Left ventricle myocardium superior (tissue), 1 donor: ENCODE measurements at regions not wholly inside any gene's neighbourhood (a gene's known extent, or its start where the extent isn't known, plus 50 kb on each side); places are given as distances from the start of the nearest gene placed in this dataset.
"Not testable (repeated sequence)": the region's sequence is repeated elsewhere in the genome, so short reads cannot be mapped to it uniquely, and the experiment has no call there.

Experiments
- ATAC-seq: fragments of 200-7000 bp; cut with Tn5 transposase; one replicate; pipeline ENCODE4 v1.9.1; 2020; ENCODE audit warnings: mild to moderate bottlenecking, moderate library complexity
- DNase-seq: peaks from one replicate; pipeline ENCODE4 v3.0.0-alpha.2; 2020
- intact Hi-C: fragments of 100-400 bp; cut with micrococcal nuclease; formaldehyde crosslinking; loops from one replicate; pipeline ENCODE4 v1.11.0; 2022
- donor health status: DM: no; HTN: yes; CAD: no; lungs with severe emphysema.

DNA sequence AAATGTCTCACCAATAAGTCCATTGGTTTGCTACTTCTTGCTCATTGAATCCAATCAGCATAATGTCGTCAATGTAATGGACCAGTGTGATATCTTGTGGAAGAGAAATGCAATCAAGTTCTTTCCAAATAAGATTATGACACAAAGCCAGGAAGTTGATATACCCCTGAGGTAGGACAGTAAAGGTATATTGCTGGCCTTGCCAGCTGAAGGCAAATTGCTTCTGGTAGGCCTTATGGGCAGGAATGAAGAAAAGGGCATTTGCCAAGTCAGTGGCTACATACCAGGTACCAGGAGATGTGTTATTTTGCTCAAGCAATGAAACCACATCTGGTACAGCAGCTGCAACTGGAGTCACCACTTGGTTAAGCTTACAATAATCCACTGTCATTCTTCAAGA is 276.1 kb downstream of the C12orf75 start:
- intact Hi-C loops, DNase-seq, ATAC-seq: not testable (repeated sequence)

- ATAC-seq, DNase-seq, intact Hi-C loops: not testable (repeated sequence)
Observed at GRCh38 chr12:105609001-105609400, 278.5 kb downstream of the C12orf75 start.

DNA sequence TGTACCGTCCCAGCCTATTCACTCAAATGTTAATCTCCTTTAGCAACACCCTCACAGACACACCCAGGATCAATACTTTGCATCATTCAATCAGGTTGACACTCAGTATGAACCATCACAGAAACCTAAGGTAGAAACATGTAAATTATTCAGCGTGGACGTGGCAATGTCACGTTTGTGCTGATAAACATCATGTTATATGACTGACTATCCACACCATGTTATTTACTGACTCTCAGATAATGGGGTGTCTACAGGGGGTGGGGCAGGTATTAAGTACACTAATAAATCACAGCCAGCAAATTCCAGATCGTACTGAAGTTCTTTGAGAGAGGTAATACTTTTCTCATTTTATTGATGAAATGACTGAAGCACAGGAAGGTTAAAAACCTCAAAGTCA is 280.0 kb downstream of the C12orf75 start:
- intact Hi-C loops: no loop called here
- ATAC-seq (no peak), DNase-seq (no peak)

GRCh38 chr12:105611340-105611739 is 280.8 kb downstream of the C12orf75 start:
- peak; percentile 64 for ATAC-seq
- intact Hi-C loops: no loop called here
- no peak for DNase-seq

GRCh38 chr12:105613269-105613668 is 282.8 kb downstream of the C12orf75 start:
- no peak for DNase-seq
- no peak for ATAC-seq
- intact Hi-C loops: no loop called here

DNA sequence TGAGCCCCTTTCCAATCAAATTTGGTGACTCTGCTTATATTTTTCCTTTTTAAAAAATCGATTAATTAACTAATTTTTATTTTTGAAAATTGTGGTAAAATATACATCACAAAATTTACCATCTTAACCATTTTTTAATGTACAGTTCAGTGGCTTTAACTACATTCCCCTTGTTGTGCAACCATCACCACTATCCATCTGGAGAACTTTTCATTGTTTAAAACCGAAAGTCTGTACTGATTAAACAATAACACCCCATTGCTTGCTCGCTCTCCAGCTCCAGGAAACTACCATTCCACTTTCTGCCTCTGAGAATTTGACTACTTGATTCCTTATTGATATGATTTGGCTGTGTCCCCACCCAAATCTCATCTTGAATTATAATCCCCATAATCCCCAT is 283.4 kb downstream of the C12orf75 start:
- no peak for ATAC-seq
- intact Hi-C loops: no loop called here
- no peak for DNase-seq

DNA sequence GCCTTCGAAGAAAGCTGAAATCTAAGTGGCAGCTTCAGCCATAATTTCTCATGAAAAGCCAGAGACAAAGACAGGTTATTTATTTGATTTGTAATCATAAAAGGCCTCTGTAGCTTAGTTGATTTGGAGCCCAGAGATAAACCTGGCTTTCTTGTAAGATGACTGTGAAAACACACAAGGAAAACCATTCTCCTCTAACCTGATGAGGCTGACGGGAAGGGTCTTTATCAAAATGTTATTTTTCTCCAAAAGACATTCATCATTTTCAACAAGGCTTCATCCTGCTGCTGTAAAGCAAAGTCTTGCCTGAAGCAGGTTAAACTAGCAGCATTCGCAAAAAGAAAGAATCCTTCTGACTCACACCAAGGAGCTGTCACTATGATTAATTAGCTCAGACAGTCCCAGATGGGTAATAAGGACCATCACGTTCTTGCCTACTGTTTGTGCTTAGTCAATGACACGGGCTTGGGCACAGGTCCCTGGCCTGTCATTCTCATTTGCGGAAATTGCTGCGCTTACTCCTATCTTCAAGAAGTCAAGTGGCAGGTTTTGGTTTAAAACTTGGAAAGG is 286.6 kb downstream of the C12orf75 start:
- no peak for ATAC-seq
- intact Hi-C loops: no loop called here

DNA sequence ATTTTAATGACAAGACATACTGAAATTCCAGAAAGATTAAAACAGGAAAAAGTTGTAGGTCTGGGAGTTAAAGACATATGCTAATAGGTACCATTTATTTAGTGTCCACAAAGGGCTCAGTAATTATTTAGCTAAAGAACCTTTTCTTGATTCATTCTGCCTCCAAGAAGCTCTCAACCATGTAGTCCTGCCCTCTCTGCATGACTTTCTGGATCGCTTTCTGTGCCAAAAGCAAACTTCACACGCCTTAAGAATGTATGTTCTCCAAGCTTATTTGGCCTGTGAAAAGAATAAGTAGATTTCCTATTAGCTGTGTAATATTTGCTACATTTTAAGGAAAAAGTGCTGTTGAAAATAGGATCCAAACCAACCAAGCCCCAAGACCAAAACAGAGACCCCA is 291.7 kb downstream of the C12orf75 start:
- ATAC-seq: no peak
- intact Hi-C loops: no loop called here
- DNase-seq: no peak

More for the DNA sequence above, 286.6 kb downstream of the C12orf75 start:
- DNase-seq: no peak

DNA sequence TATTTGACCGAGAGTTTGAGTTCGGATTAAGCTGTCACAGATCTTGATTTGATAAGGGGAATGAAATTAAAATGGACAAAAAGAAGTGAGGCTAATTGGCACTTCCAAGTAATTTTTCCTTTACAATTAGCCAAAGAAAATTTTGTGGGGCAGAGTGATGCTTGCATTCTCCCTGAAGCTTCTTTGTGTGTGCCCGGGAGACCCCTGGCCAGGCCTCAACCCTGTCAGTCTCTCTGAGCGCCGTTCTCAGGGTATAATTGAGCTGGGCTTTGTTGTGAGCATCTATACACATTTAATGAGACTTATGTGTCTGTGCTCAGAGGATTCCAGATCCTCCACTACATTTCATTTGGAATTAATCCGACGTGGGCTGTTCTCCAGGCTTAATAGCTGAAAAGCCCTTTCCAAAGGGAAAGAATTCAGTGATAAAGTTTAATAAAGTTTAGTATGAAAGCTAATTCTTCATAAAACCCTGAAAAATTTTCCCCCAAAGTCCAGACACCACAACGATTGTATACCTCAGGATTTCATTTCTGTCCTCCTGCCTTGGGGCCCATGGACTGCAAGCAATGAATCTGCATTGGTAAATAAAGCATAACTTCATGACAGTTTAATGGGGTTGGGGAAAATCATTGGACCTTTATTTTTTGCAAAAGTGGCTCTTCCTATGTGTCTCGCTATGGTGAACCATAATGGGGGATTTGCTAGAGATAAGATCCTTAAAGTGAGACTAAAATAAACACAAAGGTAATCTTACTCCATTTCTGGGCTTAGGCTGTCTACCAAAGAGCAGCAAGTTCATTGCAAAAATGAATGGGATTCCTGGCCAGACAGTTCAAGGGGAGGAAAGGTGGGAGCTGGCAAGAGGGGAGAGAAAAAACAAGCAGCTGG is 292.6 kb downstream of the C12orf75 start:
- ATAC-seq (no peak), DNase-seq (no peak)
- intact Hi-C loops: no loop called here

DNA sequence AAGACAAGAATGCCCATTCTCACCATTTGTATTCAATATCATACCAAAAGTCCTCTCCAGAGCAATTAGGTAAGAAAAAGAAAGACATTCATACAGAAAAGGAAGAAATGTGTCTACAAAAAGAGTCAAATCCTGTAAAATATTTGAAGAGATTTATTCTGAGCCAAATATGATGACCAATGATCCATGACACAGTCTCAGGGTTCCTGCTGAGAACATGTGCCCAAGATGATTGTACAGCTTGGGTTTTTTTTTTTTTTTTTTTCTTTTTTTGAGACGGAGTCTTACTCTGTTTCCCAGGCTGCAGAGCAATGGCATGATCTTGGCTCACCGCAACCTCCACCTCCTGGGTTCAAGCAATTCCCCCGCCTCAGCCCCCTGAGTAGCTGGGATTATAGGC is 296.2 kb downstream of the C12orf75 start:
- ATAC-seq (no peak), DNase-seq (no peak)
- intact Hi-C loops: no loop called here

GRCh38 chr12:105637470-105637869 is 307.0 kb downstream of the C12orf75 start:
- DNase-seq (no peak), ATAC-seq (no peak)
- intact Hi-C loops: no loop called here

DNA sequence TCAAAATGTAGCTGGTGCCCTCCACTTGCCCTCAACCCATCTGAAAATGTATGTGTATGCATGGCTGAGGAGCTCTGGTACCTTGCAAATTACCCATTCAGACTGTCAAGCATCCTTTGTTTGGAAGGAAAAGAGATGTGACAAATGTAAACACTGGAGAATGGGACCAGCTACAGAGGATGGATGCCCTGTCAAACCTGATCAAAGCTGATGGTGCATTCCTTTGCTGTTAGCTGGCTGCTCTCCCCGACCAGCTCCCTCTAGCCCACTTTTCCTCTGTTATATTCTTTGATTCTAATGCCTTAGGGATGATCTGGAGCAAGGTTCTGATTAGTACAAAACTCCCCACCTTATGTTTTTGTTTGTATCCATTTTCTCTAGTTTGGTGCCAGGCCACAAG is 310.3 kb downstream of the C12orf75 start:
- intact Hi-C loops: no loop called here
- no peak for ATAC-seq
- DNase-seq: no peak

DNA sequence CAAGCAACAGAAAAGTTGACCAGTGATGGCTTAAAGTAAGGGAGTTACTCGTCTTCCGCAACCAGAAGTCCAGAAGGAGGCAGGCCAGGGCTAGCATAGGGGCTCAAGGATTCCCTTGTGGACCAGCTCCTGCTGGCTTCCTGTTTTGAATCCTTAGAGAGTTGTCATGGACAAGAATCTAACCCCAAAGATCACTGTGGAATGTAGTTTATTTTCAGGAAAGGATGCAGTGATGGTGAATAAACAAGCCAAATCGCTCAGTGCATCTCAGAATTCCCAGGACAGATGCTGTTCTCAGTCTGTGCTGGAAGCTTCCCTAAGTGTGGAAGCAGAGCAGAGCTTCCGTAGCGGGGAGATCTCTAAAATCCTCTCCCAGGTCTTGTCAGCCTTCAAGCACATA is 311.3 kb downstream of the C12orf75 start:
- intact Hi-C loops: no loop called here
- DNase-seq: no peak

GRCh38 chr12:105644770-105645169 is 314.3 kb downstream of the C12orf75 start:
- ATAC-seq (no peak), DNase-seq (no peak)
- intact Hi-C loops: no loop called here

More for the DNA sequence above, 311.3 kb downstream of the C12orf75 start:
- peak; percentile 65 for ATAC-seq

- intact Hi-C loops: no loop called here
- no peak for ATAC-seq
Observed at GRCh38 chr12:105654606-105655005, 324.1 kb downstream of the C12orf75 start.

GRCh38 chr12:105658389-105658788 is 327.9 kb downstream of the C12orf75 start:
- DNase-seq (no peak), ATAC-seq (peak; percentile 40)
- intact Hi-C loops: no loop called here

More at GRCh38 chr12:105654606-105655005, 324.1 kb downstream of the C12orf75 start:
- no peak for DNase-seq

- ATAC-seq (peak; percentile 95), DNase-seq (peak; percentile 52)
- intact Hi-C loops: no loop called here
Observed at GRCh38 chr12:105659355-105660075, 329.0 kb downstream of the C12orf75 start.

GRCh38 chr12:105664765-105665164 is 334.3 kb downstream of the C12orf75 start:
- intact Hi-C loops, DNase-seq, ATAC-seq: not testable (repeated sequence)

- DNase-seq (no peak), ATAC-seq (no peak)
- intact Hi-C loops: no loop called here
Observed at GRCh38 chr12:105665366-105665765, 334.9 kb downstream of the C12orf75 start.
